ENCODE measurements at regions not wholly inside any gene's neighbourhood (a gene's known extent, or its start where the extent isn't known, plus 50 kb on each side); places are given as distances from the start of the nearest gene placed in this dataset.
A peak's percentile ranks its signal among the peaks of the same experiment; 100 is the strongest.

DNA sequence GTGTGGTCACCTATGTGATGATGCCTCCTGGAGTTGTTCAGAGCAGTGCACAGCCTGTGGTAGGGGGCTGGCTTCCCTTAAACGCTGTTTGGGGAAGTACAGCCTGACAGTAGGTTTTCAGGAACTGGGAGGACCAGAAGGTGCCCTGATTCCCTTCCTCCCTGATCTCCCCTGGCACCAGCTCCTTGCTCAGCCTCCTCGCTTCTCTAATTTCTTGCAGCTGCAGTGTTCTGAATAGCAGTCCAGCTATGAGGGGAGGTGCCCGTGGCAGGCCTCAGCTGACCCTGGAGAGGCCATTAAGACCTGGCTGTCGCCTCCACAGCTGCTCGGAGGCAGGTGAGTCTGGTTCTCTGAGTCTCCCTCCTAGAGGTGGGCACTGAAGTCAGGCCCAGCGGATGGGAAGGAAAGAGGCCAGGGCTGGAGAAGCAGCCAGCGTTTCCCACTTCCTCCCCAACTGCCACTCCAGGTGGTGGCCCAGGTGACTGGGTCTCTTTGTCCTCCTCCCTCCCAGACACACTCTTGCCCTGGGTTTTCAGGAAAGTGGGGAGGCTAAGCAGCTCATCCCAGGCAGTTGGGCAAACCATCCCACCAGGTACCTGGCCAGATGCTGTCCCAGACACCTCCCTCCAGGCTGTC is 52.0 kb upstream of the RPL11 start:
- no peak for DNase-seq

DNA sequence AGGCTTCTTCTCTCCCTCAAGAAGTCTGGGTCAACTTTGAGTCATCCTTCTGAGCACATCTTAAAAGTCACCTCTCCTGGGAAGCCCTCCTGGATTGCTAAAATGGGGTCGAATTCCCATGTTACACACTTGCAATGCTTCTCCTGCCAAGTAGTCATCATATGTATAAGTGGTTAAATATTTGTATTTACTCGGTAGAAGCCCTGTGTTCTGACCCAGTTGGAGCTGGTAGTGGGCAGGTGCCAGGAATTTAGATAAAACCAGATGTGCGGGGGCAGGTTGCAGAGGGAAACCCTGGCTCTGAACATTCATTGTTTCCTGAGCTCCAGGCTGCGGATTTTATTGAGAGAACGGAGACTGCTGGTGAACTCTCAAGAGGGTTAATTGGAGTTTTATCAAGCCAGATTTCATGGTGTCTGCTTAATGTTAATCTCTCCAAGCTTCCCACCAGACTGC is 52.8 kb upstream of the RPL11 start:
- no peak for DNase-seq

DNA sequence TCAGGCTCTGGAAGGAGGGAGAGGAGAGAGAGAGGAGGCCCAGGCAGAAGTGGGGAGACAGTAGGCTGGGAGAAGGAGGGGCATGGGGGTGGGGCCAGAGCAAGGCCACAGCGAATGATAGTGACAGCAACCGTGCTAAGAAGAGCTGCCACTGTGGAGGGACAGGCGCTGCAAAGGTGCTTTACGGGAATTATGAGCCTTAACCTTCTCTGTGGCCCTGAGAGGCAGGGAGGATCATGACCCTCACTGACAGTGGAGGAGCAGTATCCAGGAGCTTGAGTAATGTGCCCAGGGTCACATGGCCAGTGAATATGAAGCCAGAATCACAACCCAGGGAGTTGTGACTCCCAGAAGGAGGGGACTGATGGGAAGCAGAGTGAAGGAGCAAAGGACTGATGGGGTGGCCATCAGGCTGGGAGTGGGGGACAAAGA is 53.4 kb upstream of the RPL11 start:
- no peak for DNase-seq

DNA sequence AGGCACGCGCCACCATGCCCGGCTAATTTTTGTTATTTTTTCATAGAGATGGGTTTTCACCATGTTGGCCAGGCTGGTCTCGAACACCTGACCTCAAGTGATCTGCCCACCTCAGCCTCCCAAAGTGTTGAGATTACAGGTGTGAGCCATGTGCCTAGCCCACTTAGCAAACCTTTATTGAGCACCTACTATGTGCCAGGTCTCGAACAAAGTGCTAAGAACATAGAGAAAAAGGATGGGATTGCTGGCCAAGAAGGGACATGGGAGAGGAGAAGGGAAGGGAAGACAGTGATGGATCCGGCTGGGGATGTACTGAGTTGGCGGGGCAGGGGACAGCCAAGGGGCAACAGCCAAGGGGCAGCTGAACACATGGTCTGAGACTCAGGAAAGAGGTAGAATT is 55.6 kb upstream of the RPL11 start:
- DNase-seq, result no peak

DNA sequence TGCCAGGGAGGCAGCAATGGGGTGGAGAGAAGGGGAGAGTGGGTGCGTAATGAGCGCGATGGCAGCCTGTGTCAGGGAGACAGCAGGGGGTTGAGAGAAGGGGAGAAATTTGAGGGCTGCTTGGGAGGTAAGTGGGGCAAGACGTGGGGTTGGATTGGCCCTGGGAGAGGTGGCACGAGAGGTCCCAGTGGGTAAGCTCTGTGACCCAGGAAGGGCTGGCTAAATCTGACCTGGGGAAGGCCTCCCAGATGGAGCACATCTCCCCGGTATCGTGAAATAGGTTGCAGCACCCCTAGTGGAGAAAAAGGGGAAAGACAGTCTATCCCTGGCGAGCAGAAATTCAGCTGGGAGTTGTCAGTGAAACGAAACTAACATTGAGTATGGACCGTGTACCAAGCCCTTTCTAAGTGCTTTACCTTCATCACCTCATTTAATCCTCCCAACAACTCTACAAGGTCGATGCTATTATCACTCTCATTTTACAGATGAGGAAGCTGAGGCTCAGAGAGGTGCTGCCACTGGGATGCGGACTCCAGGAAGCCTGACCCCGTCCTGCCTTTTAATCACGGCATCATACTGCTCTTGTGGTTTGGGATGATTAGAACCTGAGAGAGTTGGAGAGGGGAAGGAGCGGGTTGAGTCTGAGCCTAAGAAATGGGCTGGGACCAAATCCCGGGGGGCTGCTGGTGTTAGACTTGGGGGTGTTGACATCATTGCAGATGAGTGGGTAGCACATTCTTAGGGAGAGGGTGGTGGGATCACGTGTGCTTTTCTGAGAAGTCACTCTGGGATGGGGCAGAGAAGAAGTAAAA is 56.6 kb upstream of the RPL11 start:
- peak; percentile 36 to 46 for DNase-seq

DNA sequence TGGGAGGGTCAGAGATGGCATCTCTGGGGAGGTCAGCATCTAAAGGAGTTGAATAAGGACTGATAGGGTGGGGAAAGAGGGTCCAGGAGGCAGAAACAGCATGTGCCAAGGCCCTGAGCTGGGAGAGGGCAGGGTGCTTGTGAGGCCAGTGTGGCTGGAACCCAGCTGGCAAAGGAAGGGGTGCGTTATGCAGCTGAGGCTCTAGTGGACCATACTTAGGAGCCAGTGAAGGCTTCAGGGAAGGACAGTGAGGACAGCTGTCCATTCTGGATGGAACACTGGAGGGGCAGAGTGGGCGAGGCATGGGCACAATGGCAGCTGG is 57.1 kb upstream of the RPL11 start:
- no peak for DNase-seq

DNA sequence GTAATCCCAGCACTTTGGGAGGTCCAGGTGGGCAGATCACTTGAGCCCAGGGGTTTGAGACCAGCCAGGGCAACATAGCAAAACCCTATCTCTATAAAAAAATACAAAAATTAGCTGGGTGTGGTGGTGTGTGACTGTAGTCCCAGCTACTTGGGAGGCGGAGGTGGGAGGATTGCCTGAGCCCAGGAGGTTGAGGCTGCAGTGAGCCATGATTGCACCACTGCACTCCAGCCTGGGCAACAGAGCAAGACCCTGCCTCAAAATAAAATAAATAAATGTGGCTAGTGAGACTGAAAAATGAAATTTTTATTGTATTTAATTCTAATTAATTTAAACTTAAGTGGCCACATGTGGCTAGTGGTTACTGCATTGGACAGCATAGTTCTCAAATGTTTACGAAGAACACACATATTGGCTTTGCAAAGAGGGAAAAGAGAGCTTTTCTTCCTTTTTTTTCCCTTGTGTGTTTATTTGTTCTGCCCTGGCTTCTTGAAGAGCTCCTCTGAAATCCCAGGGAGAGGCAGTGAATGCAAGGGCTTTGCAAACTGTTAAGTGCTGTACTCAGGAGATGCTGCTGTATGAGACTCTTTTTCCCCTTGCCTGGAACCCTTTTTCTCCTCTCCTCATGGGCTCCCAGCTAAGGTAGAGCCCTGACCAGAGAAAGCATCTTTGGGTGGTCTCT is 59.0 kb upstream of the RPL11 start:
- DNase-seq, result no peak

DNA sequence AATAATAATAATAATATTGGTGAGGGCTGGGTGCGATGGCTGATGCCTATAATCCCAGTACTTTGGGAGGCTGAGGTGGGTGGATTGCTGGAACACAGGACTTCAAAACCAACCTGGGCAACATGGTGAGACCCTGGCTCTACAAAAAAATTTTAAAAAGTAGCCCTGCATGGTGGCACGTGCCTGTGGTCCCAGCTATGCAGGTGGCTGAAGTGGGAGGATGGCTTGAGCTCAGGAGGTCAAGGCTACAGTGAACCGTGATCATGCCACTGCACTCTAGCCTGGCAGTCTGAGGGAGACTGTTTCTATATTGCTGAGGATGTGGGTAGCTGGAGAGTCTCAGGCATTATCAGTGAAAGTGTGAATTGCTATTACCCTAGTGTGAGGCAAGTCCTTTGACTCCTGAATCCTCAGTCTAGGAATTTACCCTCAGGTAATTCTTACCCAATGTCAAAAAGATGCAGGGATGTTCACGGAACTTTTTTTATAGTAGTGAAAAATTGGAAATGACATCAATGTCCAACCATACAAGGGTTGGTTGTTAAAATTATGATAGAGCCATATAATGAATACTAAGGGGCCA is 61.8 kb upstream of the RPL11 start:
- no peak for DNase-seq

DNA sequence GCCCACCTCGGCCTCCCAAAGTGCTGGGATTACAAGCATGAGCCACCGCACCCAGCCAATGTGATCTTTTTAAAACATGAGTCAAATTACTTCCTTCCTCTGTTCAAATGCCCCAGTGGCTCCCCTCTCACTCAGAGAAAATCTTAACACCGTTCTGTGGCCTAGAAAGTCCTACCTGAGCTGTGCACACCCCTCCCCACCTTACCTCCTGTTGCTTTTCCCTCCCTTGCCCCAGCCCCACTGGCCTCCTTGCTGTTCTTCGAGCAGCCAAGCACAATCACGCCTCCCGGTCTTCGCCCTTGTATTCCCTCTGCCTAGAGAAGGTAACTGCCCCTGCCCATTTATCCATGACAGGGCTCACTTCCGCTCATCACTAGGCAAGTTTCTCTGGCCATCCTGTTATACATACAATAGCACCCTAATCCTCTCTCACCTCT is 62.6 kb upstream of the RPL11 start:
- DNase-seq, result no peak

DNA sequence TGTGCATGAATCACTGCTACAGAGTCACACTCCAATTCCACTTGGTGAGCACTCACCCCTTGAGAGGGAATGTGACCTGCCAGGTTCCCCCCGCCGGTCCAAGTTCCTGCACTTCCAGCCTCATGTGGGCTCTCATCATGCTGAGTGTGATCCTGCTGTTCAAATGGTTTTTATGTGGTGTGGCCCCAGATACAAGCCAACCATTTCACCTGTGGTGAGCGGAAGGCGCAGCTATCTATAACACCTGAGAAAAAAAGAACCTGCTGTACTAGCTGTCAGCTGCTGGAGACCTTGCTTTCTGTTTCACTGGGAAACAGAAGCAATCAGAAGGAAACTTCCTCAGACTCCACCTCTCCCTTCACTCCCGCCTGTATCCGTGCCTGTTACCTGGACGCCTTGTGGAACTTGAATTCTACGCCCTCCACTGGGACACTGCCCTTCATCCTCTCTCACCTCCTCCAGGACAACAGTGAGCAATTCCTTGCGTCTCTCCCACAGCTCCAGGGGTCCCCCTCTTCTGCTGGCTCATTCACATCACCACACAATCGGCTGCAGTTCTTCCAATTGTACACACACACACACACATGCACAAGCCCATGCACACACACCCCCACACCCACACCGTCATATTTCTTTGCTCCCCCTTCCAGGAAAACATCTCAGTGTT is 64.4 kb upstream of the RPL11 start:
- no peak for DNase-seq

DNA sequence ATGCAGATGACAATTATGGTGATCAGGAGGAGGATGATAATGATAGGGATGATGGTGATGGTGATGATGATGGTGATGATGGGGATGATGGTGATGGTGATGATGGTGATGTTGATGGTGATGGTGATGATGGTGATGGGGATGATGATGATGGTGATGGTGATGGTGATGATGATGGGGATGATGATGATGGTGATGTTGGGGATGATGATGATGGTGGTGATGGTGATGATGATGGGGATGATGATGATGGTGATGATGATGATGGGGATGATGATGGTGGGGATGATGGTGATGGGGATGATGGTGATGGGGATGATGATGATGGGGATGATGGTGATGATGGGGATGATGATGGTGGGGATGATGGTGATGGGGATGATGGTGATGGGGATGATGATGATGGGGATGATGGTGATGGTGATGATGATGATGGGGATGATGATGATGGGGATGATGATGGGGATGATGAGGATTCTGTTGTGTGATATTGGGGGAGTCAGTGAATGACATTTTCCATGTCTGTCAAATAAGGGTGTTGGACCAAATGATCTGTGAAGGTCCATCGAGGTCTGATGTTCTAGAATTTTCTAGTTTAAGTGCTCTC is 65.6 kb upstream of the RPL11 start:
- no peak for DNase-seq

DNA sequence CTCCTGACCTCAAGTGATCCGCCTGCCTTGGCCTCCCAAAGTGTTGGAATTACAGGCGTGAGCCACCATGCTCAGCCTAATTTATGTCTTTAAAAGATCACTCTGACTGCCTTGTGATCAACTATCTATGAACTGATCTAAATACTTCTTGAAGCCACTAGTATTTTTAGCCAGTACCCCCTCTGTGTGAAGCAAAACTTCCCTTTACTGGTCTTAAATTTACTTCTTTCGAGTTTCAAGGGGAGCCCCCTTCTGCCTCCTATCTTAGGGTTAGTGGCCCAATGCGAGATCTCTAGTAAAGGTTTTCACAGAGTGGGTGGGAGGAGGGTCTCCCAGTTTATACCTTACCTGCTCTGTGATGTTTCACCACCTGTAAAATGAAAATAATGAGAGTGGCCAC is 66.1 kb upstream of the RPL11 start:
- DNase-seq, result no peak

DNA sequence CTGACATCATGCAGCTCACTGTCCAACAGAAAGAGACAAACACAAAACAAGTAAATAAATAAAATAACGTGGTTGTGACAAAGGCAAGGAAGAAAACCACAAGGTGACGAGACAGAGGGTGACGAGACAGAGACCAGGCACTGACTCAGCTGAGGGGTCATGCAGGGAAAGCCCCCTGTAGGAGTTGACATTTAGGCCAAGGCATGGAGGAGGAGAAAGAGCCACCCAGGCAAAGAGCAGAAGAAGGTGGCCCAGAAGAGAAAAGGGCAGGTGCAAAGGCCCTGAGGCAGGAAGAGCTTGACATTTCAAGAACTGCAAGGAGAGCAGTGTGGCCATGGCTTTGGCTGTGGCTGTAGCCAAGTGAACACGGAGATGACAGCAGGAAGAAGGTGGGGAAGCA is 65.1 kb upstream of the ID3 start:
- no peak for DNase-seq

DNA sequence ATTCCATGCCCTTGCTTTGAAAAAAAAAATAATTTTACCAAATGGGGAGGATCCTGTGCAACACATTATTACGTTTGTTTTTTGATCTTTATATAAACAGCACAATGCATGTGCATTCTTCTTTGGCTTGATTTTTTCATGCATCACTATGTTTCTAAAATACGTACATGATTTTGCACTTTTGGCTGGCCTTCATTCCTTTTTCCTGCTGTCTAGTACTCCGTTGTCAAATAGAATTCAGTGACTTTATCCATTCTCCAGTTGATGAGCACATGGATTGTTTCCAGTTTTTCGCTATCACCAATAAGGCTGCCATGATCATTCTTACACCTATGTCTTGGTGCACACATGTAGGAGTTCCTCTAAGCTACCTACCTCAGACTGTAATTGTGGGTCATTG is 63.0 kb upstream of the ID3 start:
- no peak for DNase-seq

DNA sequence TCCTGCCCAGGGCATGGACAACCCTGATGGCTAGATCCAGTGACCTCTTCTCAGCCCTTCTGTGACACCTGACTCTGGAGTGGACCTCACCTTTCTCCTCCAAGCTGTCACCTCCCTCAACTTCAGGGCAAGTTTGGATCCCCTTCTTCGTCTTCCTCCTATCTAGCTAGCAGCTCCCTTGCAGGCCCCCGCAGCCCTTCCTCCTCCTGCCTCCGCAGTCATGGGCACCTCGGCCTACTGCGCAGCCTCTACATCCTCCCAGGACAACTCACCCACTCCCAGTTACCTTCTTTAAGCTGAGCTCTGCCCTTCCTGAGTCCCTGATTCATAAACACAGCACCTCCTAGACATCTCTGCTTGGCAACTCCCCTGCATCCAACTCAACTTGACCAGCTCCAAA is 61.3 kb upstream of the ID3 start:
- DNase-seq, result no peak

DNA sequence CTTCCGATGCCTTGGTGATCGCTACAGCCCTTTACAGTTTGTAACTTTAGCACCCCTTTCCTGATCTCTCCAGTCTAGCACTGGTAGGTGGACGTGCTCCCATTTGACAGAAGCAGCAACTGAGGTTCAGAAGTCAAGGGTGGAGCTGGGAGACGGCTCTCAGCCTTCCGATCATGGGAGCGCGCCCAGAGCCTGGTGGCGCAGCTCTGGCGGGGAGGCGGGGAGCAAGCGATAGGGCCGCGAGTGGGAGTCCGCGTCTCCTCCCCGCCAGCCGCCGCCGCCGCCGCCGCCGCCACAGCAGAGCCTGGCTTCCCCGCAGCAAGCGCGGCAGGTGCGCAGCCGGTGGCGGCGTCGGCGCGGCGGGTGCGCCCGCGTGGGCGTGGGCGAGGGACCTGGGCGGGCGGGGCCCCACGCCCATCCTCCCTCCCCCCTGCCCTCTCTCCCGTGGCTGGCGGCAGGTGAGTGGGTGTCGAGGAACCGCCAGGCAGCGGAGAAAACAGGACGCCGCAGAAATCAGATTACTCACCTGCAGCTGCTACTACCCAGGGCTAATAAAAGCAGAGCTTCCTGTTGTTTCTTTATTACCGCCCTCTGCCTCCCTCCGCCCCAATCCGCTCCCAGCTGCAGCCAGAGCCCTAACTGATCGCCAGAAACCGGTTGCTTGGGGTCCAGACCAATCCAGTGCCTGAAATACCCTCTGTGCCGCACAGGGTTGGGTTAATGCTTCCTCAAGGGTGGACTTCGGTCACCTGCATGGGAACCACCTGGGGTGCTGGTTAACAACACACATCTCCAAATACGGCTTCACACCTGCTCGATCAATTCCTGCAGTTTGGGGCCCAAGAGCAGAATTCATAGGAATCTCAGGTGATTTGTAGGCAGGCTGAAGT is 60.2 kb upstream of the ID3 start:
- peak; percentile 73 to 83 for DNase-seq

DNA sequence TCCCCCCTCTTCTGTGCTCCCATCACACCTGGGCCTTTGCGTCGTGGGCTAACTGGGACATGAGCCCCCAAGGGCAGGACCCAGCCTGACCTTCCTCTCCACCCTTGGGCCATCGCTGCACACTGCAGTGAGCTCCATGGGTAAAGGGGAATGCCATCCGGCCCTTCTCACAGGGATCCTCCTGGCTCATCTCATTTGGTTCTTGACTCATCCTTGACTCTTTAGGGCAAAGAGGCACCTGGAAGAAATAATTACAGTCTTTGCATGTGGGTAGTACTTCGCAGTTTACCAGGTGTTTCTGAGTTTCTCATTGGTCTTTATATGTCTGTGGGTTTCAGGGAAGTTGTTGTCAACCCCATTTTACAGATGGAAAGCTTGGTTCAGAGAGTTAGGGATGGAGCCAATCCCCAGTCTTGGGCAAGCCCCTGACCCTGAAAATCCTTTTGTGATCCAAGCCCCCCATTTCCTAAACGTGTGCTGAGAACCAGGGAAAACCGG is 59.3 kb upstream of the ID3 start:
- DNase-seq, result no peak

DNA sequence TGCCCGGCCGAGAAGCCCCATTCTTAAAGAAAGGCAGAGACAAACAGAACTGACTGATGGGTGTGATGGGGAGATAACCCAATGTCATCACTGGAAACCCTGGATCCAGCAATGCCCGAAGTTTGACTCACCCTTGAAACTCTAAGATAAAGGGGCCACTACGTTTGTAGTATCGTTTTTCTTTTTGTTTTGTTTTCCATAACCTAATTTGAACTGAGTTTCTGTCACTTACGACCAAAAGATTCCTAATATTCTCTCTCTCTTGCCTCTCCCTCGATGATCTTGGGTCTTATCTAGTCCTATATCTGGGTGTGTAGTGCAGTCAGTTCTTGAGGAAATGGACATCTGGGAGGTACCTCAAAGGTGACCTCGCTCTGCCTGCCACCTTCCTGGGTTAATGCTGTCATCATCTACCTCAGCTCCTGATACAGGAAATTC is 57.8 kb upstream of the ID3 start:
- DNase-seq, result no peak

DNA sequence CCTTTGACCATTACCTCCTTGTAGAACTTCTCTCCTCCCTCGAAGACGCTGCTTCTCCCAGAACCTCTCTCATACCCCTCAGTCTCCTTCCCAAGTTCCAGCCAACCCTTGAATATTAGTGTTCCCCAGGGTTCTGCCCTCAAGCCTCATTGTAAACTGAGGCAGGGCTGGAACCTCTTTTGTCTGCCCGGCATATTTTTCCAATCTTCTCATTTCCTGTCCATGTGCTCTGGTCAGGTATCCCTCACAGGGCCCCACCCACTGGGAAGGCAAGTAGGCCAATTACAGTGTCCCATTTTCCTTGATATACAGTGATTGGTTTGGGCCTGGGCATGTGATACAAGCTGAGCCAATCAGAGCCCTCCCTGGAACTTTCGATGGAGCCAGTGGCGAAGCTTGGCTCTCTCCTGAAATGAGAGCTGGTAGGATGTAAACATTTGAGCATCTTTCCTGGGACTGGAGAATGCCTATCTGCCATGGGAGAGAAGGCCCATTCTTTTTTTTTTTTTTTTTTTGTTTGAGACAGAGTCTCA is 57.1 kb upstream of the ID3 start:
- no peak for DNase-seq

DNA sequence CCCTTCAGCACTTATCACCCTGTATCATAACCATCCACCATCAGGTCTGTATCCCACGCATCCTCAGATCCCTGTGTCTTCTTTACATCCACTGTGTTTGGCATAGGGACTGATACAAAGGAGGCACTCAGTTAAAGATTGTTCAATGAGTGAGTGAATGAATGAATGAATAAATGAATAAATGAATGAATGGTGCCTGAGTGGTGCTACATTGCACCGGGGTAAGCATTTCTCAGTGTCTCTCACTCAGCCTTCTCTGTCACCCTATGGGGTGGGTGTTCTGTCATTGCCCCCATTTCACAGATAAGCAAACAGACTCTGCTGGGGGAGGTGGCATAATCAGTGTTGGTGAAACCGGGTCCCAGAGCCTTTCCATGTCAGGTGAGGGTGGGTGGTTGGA is 56.6 kb upstream of the ID3 start:
- no peak for DNase-seq

DNA sequence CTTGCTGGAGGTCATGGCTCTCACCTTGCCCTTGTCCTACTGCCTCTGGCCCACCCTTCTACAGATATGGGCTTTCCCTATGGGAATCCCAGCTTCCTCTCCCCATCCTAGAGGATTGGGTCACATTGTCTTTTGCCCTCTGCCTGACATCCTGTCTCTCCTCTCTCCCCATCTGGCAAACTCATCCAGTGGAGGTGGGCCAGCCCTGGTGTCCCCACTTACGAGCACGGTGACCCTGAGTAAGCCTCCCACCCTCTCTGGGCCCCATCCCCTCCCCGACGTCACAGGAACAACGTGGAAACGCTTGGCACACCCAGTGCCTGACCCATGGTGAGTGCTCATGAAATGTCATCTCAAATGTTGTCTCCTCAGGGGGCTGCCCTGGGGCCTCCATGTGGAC is 56.1 kb upstream of the ID3 start:
- DNase-seq, result no peak
